ENCODE measurements at regions not wholly inside any gene's neighbourhood (a gene's known extent, or its start where the extent isn't known, plus 50 kb on each side); places are given as distances from the start of the nearest gene placed in this dataset.

DNA sequence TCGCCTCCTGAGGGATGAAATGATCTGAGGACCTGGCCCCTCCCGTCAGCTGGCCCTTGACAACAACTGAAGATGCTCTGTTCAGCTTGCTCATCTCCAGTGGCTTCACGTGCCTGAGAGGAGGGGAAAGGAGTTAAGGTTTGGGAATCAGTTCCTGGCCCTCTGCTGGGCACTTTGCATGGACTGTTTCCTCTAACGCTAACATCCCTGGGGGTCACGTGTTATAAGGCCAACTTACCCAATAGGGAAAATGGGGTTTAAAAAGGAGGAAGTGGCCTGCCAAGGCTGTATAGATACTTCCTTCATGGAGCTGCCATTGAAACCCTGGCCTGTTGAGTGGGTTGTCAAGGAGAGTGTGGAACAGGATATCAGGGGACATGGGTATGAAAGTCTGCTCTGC is 65.6 kb downstream of the OR13H1 start:
- TF ChIP-seq PHF8 (IDR thresholded peaks at IDR 0.05; ENCODE audit: borderline replicate concordance, low read depth) (no peak), HOXA7 (CRISPR knock-in tag; IDR thresholded peaks at IDR 0.05) (no peak), FOSL2 (IDR thresholded peaks at IDR 0.05) (no peak), FOSL2 (CRISPR knock-in tag; IDR thresholded peaks at IDR 0.05) (no peak), CEBPB (IDR thresholded peaks at IDR 0.05) (no peak), SREBF2 (IDR thresholded peaks at IDR 0.05) (no peak)
- TF ChIP-seq, protein P1, sequence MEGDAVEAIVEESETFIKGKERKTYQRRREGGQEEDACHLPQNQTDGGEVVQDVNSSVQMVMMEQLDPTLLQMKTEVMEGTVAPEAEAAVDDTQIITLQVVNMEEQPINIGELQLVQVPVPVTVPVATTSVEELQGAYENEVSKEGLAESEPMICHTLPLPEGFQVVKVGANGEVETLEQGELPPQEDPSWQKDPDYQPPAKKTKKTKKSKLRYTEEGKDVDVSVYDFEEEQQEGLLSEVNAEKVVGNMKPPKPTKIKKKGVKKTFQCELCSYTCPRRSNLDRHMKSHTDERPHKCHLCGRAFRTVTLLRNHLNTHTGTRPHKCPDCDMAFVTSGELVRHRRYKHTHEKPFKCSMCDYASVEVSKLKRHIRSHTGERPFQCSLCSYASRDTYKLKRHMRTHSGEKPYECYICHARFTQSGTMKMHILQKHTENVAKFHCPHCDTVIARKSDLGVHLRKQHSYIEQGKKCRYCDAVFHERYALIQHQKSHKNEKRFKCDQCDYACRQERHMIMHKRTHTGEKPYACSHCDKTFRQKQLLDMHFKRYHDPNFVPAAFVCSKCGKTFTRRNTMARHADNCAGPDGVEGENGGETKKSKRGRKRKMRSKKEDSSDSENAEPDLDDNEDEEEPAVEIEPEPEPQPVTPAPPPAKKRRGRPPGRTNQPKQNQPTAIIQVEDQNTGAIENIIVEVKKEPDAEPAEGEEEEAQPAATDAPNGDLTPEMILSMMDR (IDR thresholded peaks at IDR 0.05), result no peak

Measured in A549 (cell line).